AG04449 (cell line): ENCODE measurements at regions not wholly inside any gene's neighbourhood (a gene's known extent, or its start where the extent isn't known, plus 50 kb on each side); places are given as distances from the start of the nearest gene placed in this dataset.

Experiments used
- CTCF ChIA-PET: fragments of 350-600 bp; formaldehyde crosslinking; extraction: SDS; loops from one replicate; lab custom pipeline; 2021; ENCODE audit warnings: antibody characterized with exemption; lab: Yijun Ruan, JAX
- POLR2A ChIA-PET: fragments of 400-600, 350-600 bp; formaldehyde crosslinking; extraction: SDS; loops from one replicate; lab custom pipeline; 2020; ENCODE audit warnings: antibody characterized with exemption, inconsistent platforms; lab: Yijun Ruan, JAX
- DNase-seq: peaks from one replicate; pipeline ENCODE4 v3.0.0-alpha.2; 2010; ENCODE audit warnings: low read depth, low spot score
- H3K4me3 ChIP-seq: 2 replicates; pipeline ENCODE4 v1.5.1; 2011; ENCODE audit warnings: low read depth, mild to moderate bottlenecking, control low read depth, low read length
- CTCF ChIP-seq: IDR thresholded peaks from one replicate; pipeline ENCODE4 v1.5.1; 2011; ENCODE audit warnings: mild to moderate bottlenecking, moderate library complexity, low read length, control low read depth, inconsistent platforms; ENCODE audit not compliant: insufficient read depth; ENCODE audit errors: missing control alignments

DNA sequence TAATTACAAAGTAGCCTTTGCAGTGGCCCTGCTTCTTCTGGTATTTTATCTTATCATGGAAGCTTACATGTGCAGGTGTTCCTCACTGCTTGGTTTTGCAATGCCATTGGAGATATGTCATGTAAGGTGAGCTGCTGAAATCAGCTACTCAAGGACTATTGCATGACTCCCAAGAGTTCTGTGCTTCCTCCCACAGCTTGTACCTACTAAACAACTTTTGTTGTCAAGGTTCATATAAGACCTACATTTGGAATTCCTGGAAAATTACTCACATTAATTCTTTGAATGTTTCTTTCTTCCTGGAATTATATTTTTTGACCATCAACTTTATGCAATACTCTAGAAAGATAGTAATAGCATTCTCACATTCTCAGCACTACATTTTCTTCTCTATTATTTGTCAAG is 427.5 kb upstream of the HSF2 start:
- no peak for TF ChIP-seq CTCF
- H3K4me3 ChIP-seq = no peak overlapping the region
- peak; percentile 5 for DNase-seq
- ChIA-PET POLR2A (interaction anchor here (0.6 kb wide), 1 partner anchor 20 kb away, joined by 3 read pairs; no protein-coding TSS in a partner anchor), CTCF (interaction anchor here (1.6 kb wide), 1 partner anchor 61 kb away, joined by 3 read pairs; no protein-coding TSS in a partner anchor)

- ChIA-PET CTCF (no interaction called here), POLR2A (no interaction called here)
- no peak for TF ChIP-seq CTCF
- DNase-seq = no peak
- H3K4me3 ChIP-seq = no peak overlapping the region
These were observed 414.5 kb upstream of the HSF2 start for GRCh38 chr6:121984956-121985355.

- ChIA-PET POLR2A (no interaction called here), CTCF (no interaction called here)
- no peak for DNase-seq
- TF ChIP-seq CTCF = no peak
- H3K4me3 ChIP-seq = no peak overlapping the region
These were observed 406.1 kb upstream of the HSF2 start for GRCh38 chr6:121993362-121993761.

DNA sequence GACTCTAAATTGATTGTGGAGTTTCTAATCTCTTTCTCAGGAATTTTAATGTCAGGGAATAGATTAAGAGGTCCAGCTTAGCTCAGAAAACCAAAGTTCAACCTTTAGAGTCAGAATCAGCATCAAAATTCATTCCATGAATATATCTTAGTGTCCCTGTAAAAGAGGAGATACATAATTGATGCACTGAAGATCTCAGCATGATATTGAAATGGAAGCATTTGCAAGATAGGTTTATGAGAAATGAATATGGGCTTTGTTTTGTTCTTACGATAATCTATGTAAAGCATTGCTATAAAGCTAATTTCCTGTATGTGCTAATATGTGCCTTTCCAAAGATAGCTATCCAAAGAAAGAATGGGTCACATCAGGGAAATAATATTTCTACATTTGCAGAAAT is 404.5 kb upstream of the HSF2 start:
- H3K4me3 ChIP-seq = no peak overlapping the region
- DNase-seq = no peak
- ChIA-PET POLR2A (no interaction called here), CTCF (no interaction called here)
- no peak for TF ChIP-seq CTCF

DNA sequence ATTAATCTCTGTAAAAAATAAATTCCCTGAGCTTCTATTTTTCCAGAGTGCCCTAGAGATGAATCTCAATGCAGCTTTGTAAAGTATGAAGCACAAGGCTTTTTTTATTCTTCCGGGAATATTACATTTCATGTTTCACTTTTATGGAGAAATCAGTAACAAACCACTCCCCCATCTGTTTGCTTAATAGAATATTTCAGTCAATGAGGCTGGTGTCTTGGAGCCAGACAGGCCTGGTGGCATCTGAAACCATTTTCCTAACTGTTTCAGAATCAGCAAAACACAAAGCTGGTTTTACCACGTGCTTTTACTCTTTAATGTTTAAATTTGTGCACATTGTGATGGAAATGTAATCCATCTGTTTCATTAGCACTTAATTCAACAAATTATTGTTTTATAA is 400.8 kb upstream of the HSF2 start:
- ChIA-PET POLR2A (no interaction called here), CTCF (no interaction called here)
- no peak for DNase-seq
- no peak overlapping the region for H3K4me3 ChIP-seq
- no peak for TF ChIP-seq CTCF

DNA sequence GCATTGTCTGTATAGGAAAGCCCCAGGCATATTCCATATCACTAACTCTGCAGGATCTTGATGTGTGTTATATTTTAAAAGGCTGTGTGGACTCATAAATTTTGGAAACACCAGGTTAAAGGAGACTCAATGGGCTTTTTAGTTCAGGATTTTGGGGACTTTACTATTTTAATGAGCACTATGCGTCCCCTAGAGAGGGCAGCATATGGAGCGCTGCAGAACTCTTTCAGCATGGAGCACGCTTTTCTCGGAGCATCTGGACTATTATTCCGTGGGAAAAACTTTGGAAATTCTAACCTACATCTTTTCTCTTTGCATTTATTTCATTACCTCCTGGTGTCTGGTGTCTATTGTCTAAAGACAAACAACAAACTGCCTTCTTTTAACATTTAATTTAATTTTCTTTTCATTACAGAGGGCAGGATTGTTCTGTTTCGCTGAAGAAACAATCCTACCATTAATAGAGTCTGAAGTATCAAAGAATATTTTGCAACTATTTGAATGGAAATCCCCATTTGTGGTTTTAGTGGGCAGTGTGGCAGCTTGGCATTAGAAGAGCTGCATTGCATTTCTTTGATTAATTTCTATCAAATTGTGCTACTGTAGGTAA is 399.9 kb upstream of the HSF2 start:
- CTCF ChIA-PET = no interaction called here
- no peak for DNase-seq
- no peak overlapping the region for H3K4me3 ChIP-seq
- POLR2A ChIA-PET = no interaction called here
- TF ChIP-seq CTCF = no peak
